GM19397 (cell line): ENCODE measurements at regions not wholly inside any gene's neighbourhood (a gene's known extent, or its start where the extent isn't known, plus 50 kb on each side); places are given as distances from the start of the nearest gene placed in this dataset.
"Not testable (repeated sequence)": the region's sequence is repeated elsewhere in the genome, so short reads cannot be mapped to it uniquely, and the experiment has no call there.

ENCODE experiments used
- ATAC-seq: cut with Tn5 transposase; IDR thresholded peaks from one replicate; pipeline ENCODE4 v1.9.1; 2021; ENCODE audit warnings: mild to moderate bottlenecking, moderate library complexity; ENCODE audit not compliant: unreplicated experiment

DNA sequence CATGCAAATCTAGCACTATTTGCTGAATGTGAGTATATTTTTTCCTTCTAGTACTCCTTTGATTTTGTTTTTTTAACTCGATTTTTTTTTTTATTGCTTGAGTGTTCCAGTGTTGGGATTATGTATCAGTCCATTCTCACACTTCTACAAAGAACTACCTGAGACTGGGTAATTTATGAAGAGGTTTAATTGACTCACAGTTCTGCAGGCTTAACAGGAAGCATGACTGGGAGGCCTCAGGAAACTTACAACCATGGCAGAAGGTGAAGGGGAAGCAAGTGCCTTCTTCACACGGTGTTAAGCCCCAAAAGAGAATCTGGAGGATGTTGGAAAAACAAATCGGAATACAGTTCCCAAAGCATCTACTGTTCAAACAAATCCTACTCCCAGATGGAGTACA is 69.1 kb downstream of the ZNF518B start:
- not testable (repeated sequence) for ATAC-seq

DNA sequence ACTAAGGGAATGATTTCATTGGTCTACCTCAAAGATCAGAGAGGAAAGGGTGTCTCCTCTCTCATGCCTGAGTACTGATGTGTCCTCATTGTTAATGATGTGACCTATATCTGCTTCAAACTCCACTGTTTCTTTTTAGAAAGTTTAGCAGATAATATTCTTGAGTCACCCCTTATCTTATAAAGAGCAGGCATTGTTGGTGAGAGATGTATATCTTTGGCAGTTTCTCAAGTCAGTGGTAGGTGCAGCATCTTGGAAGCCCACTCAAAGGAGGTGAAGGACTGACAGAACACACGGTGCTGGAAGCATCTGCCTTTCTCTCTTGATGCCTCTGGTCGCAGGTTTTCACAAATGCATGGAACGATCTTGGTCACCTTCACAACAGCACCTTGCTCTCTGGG is 71.2 kb downstream of the ZNF518B start:
- ATAC-seq: no peak

DNA sequence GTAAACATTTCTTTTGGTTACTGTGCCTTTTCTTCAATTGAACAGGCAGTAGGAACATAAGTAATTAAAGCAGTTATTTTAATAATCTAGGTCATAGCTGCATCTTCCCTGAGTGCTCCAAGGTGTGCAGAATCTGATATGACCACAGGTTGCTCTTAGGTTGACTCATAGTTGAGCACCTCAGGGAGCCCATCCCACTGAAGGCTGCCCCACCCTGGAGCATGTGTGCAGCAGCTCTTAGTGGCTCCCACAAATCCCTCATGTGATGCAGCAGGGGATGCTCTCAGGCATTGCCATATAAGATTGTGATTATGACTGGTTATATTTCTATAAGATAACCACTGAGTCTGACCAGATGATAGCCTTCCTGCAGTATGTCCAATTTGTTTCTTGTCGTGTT is 72.3 kb downstream of the ZNF518B start:
- ATAC-seq: no peak

GRCh38 chr4:10383417-10383816 is 73.8 kb downstream of the ZNF518B start:
- no peak for ATAC-seq

DNA sequence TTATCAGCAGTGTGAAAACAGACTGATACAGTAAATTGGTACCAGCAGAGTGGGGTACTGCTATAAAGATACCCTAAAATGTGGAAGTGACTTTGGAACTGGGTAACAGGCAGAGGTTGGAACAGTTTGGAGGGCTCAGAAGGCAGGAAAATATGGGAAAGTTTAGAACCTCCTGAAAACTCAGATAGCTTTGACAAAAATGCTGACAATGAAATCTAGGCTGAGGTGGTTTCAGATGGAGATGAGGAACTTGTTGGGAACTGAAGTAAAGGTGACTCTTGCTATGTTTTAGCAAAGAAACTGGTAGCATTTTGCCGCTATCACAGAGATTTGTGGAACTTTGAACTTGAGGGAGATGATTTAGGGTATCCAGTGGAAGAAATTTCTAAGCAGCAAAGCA is 75.1 kb downstream of the ZNF518B start:
- not testable (repeated sequence) for ATAC-seq

DNA sequence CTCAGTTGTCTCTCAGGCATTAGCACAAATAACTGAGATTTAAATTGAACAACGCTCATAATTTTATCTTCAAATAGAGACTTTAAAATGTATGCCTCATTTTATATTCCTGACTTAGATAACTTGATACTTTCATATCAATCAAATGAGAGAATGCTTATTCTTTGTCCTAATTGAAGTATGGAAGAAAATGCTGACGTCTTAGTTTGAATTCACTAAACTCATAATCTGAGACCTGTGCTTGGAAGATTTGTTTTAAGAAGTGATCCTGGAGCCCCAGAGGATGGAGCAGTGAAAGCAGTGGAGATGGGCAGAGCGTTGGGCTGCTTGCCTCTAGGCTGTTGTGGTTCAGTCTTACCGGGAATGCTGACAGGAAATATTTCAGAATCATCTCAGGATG is 76.1 kb downstream of the ZNF518B start:
- ATAC-seq: no peak

DNA sequence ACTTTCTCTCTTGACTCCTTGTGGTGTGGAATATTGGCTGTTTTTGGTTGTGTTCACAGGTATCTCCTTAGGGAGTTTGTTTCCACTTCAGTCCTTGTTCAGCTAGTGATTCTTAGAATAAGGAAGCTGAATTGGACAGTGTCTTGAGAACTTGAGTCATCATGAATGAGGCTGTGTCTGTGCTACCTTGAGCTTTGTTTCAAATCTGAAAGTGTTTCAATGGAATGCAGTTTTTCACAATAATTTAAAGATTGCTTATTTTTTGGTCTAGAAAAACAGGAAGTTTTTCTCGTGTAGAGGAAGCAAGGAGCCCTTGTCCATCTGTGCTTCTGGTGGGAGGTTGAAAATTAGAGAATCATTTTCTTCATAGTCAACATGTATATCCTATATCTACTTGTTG is 76.5 kb downstream of the ZNF518B start:
- no peak for ATAC-seq

DNA sequence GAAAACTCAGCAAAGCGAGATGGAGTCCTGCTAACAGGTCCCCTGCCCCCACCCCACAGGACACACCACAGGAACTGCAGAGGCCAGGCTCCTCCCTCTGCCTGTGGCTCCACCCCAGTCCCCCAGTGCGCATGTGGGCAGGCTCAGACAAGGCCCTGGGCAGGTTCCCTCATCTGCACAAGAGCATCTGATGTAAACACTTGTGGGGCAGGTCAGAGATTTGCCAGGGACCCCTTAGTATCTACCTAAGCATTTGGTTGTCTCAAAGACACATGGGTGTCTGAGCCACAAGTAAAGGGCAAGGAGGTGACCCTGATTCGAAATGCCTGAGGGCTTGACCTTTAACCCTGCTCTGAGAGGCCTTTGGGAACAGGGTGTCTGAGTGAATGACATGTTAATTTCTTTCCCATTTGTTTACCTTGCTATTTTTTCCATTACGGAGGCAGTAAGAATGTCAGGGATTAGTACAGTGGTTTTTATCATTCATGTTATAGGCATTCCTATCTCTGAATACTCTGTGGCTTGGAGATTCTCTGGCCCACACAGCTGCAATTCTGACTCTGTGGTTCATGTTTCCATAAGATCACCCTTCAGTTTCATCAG is 85.3 kb downstream of the ZNF518B start:
- no peak for ATAC-seq

DNA sequence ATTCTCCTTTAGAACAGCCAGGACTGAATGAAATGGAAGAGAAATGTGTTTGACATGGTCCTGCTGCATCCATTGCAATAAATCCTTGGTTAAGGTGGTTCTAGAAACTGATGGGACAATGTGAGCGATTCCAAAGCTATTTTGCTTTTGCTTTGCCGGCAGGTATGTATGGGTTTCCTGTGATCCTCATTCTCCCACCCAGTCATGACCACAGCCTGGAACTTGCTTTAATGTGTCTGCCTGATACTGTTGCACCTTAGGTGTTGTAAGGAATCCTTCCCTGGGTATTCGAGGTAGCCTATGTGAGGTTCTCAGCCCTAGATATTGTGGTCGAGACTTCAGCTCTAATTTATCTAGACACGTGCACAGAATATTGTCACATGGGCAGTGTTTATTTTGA is 86.1 kb downstream of the ZNF518B start:
- ATAC-seq: no peak

DNA sequence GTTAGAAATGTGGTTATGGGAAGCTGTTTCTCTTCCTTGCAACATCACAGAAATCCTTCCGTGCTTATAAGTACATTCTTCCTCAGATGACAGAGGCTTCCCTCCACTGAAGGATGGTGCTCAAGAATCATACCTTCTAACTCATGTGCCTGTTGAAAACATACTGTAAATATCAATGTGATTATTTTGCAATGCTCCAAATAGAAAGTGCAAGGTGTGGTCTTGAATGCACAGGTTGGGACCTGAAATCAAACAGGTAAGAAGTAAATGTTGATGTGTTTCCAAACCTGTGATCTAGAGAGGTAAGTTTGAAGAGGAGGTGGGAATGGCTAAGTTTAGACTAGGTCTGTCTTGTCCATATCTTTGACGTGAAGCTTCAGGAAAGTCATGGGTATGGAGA is 87.7 kb downstream of the ZNF518B start:
- no peak for ATAC-seq

DNA sequence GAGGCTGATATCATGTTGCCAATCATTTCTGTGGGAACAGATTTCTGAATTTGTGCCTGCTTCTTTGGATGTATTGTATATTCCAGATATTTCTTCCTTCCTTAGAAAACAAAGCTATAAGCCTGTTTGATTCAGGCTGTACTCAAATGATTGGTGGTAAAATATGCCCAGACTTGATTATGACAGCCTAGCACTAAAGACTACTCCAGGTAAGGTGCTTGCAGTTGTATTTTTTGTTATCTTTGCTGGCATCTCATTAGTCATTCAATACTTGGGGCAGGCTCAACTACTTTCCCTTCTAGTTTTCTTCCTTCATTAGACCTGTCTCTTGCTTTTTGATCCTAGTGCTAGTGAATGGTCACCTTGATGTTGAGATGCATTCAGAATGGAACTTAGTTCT is 90.6 kb downstream of the ZNF518B start:
- no peak for ATAC-seq

DNA sequence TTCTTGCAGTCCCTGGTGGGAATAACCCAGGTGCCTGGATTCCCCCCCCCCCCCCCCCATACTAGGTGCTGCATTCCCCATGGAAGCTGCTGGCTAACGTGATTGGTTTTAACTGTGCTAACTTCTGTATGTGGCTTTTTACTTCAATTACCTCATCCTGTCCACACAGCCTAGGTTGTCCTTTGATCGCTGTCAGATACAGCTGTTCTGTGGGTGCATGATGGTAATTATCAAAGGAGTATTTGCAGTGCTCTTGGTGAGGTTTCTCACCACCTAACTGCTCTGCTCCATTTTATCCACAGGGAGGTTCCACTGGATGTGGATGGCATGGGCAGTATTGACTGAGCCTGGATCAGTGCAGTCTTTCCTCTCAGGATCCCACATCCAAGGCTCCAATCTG is 93.0 kb downstream of the ZNF518B start:
- no peak for ATAC-seq

- no peak for ATAC-seq
Measured at GRCh38 chr4:10354746-10355145, 102.5 kb downstream of the ZNF518B start.

- no peak for ATAC-seq
Measured at GRCh38 chr4:10354225-10354624, 103.0 kb downstream of the ZNF518B start.

GRCh38 chr4:10353110-10353509 is 104.1 kb downstream of the ZNF518B start:
- no peak for ATAC-seq

- ATAC-seq: no peak
Measured at GRCh38 chr4:10348241-10348640, 109.0 kb downstream of the ZNF518B start.

GRCh38 chr4:10347815-10348214 is 109.4 kb downstream of the ZNF518B start:
- no peak for ATAC-seq

GRCh38 chr4:10347281-10347795 is 109.9 kb downstream of the ZNF518B start:
- ATAC-seq: no peak

- no peak for ATAC-seq
Measured at GRCh38 chr4:10346023-10346422, 111.2 kb downstream of the ZNF518B start.

DNA sequence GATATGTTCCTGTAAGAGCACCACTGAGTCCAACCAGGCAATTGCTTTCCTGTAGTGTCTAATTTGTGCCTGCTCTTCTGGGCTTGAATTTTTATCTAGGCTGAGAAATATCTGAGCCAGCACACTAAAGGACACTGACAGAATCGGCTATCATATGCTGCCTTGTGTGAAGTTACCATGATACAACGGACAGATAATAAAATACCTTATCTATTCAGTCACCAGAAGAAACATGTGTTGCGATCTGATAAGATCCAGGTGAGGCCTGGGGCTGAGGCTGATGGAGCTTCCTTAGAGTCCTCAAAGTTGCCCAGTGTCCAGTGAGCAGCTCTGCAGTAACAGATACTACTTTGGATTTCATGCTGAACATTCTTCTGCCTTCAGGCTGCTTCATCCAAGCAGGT is 111.8 kb downstream of the ZNF518B start:
- no peak for ATAC-seq

GRCh38 chr4:10344824-10345223 is 112.4 kb downstream of the ZNF518B start:
- no peak for ATAC-seq

DNA sequence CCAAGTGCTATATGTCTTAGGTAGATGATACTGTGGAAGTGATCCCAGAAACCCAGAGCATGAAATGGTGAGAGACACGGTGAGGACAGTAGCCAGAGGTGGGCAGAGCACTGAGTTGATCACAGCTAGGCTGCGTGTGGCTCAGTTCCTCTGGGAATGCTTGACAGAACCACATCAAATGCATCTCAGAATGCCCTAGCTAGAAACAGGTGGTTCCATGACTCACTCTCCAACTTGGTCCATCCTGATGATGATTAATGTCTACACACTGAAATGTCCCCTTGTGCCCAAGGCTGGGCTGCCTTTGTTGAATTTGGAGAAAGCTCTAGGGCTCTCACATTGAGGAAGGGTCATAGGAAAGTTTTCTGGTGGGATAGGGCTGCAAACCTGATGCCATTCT is 113.6 kb downstream of the ZNF518B start:
- no peak for ATAC-seq

DNA sequence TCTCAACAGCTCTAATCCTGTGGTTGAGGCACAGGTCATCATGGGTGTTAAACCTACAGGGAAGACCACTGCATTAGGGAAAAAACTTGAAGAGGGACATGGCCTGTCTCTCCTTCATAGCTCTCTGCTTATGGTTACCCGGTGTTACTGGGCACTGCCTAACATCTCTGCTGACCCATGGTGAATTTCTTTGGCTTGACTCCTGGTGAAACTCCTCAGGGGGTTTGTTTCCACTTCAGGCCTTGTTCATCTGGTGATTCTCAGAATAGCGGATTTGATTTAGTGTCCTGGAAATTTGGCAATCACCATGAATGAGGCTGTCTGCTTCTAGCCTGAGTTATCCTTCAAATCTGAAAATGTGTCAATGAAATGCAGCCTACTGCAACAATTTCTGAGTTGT is 114.4 kb downstream of the ZNF518B start:
- no peak for ATAC-seq
